Skeletal muscle tissue (tissue), 3 donors: ENCODE measurements at regions not wholly inside any gene's neighbourhood (a gene's known extent, or its start where the extent isn't known, plus 50 kb on each side); places are given as distances from the start of the nearest gene placed in this dataset.
"Not testable (repeated sequence)": the region's sequence is repeated elsewhere in the genome, so short reads cannot be mapped to it uniquely, and the experiment has no call there.

Source experiments
- H3K27ac ChIP-seq: one replicate; pipeline ENCODE4 v1.7.0; 2013; ENCODE audit warnings: mild to moderate bottlenecking, low read depth, low read length, inconsistent platforms
- H3K27me3 ChIP-seq, 3 donors: one replicate each; pipeline ENCODE4 v1.7.0; 2013; ENCODE audit warnings: low read length in 3 of 3; ENCODE audit not compliant: control insufficient read depth in 3 of 3, insufficient read depth in 3 of 3
- H3K36me3 ChIP-seq, 3 donors: one replicate each; pipeline ENCODE4 v1.7.0; 2013; ENCODE audit warnings: low read length in 3 of 3; ENCODE audit not compliant: control insufficient read depth in 3 of 3, insufficient read depth in 3 of 3
- H3K4me1 ChIP-seq, 3 donors: one replicate each; pipeline ENCODE4 v1.7.0; 2013; ENCODE audit warnings: low read length in 3 of 3, mild to moderate bottlenecking in 3 of 3; ENCODE audit not compliant: control insufficient read depth in 3 of 3, insufficient read depth in 3 of 3
- H3K4me3 ChIP-seq, 3 donors: one replicate each; pipeline ENCODE4 v1.7.0; 2013; ENCODE audit warnings: low read length in 3 of 3
- H3K9ac ChIP-seq, 3 donors: one replicate each; pipeline ENCODE4 v1.7.0; 2013; ENCODE audit warnings: low read length in 3 of 3, mild to moderate bottlenecking in 3 of 3, moderate library complexity in 2 of 3, low read depth in 1 of 3
- H3K9me3 ChIP-seq, 3 donors: one replicate each; pipeline ENCODE4 v1.7.0; 2013; ENCODE audit warnings: low read length in 3 of 3; ENCODE audit not compliant: control insufficient read depth in 3 of 3
- donor health status: Osteomylitis.

DNA sequence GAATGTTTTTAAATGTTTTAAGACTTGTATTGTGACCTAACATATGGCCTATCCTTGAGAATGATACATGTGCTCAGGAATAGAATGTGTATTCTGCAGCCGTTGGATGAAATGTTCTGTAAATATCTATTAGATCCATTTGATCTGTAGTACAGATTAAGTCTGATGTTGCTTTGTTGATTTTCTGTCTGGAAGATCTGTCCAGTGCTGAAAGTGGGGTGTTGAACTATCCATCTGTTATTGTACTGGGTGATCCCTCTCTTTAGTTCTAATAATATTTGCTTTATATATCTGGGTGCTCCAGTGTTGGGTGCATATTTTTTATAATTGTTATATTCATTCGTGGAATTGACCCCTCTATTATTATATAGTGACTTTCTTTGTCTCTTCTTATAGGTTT lies 248.3 kb downstream of the ADCYAP1 start:
- not testable (repeated sequence) for H3K9me3 ChIP-seq, H3K27ac ChIP-seq, H3K36me3 ChIP-seq, H3K4me1 ChIP-seq, H3K27me3 ChIP-seq, H3K9ac ChIP-seq, H3K4me3 ChIP-seq

GRCh38 chr18:1173593-1173992 lies 268.9 kb downstream of the ADCYAP1 start:
- Histone ChIP-seq H3K27ac (no peak overlapping the region), H3K4me1 (no peaks in the 10 kb centered on the region)

GRCh38 chr18:1177232-1177631 lies 272.6 kb downstream of the ADCYAP1 start:
- H3K27ac ChIP-seq: no peak overlapping the region
- H3K9me3 ChIP-seq: no peaks in the 10 kb centered on the region
- H3K9ac ChIP-seq: no peak overlapping the region
- no peaks in the 10 kb centered on the region for H3K36me3 ChIP-seq
- H3K4me3 ChIP-seq: no peak overlapping the region
- no peaks in the 10 kb centered on the region for H3K27me3 ChIP-seq
- H3K4me1 ChIP-seq: no peaks in the 10 kb centered on the region

More at GRCh38 chr18:1173593-1173992, 268.9 kb downstream of the ADCYAP1 start:
- Histone ChIP-seq H3K27me3 (no peaks in the 10 kb centered on the region), H3K9ac (no peak overlapping the region), H3K4me3 (no peak overlapping the region), H3K36me3 (no peaks in the 10 kb centered on the region), H3K9me3 (peaks cover 0 to 1% (median 0%) of the 10 kb centered on the region in 3 donors)

GRCh38 chr18:1191341-1191740 lies 286.7 kb downstream of the ADCYAP1 start:
- Histone ChIP-seq H3K4me1 (no peaks in the 10 kb centered on the region), H3K27me3 (no peaks in the 10 kb centered on the region), H3K9ac (no peak overlapping the region), H3K4me3 (no peak overlapping the region), H3K36me3 (no peaks in the 10 kb centered on the region), H3K9me3 (peaks cover 0 to 1% (median 0%) of the 10 kb centered on the region in 3 donors), H3K27ac (no peak overlapping the region)

DNA sequence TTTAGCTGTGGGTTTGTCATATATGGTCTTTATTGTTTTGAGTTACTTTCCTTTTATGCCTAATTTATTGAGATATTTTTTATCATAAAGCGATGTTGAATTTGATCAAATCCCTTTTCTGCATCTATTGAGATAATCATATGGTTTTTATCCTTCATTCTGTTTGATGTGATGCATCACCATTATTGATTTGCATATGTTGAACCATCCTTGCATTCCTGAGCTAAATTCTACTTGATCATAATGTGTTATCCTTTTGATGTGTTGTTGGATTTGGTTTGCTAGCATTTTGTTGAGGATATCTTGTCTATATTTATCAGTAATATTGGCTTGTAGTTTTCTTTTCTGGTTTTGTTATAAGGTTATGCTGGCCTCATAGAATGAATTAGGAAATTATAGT lies 308.5 kb downstream of the ADCYAP1 start:
- Histone ChIP-seq H3K4me1 (no peaks in the 10 kb centered on the region), H3K4me3 (no peak overlapping the region), H3K36me3 (no peaks in the 10 kb centered on the region), H3K27ac (no peak overlapping the region), H3K9ac (no peak overlapping the region), H3K9me3 (peaks cover 0 to 2% (median 0%) of the 10 kb centered on the region in 3 donors), H3K27me3 (no peaks in the 10 kb centered on the region)

DNA sequence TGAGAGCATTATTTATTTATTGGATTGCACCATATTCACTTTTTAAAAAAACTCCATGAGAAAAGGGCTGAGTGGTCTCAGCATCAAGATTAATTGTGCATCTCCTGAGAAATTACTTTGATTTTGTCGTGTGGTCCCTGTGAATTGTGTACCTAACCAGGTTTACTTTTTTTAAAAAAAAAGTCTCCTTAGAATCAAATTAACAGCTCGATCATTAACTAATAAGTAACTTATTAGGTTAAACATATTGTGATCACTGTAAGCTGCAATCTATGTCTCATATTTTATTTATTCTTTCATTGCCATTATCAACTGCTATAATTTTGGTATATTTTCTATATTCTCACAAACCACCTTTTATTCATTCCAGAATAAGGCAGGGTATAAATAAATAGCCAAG lies 318.2 kb downstream of the ADCYAP1 start:
- Histone ChIP-seq H3K4me3 (no peak overlapping the region), H3K27ac (no peak overlapping the region), H3K9me3 (no peaks in the 10 kb centered on the region), H3K36me3 (no peaks in the 10 kb centered on the region), H3K27me3 (no peaks in the 10 kb centered on the region), H3K9ac (no peak overlapping the region), H3K4me1 (no peaks in the 10 kb centered on the region)

GRCh38 chr18:1227025-1227424 lies 322.4 kb downstream of the ADCYAP1 start:
- H3K4me1 ChIP-seq: no peaks in the 10 kb centered on the region
- no peaks in the 10 kb centered on the region for H3K36me3 ChIP-seq
- H3K9me3 ChIP-seq: no peaks in the 10 kb centered on the region
- H3K9ac ChIP-seq: no peak overlapping the region
- no peak overlapping the region for H3K27ac ChIP-seq
- no peak overlapping the region for H3K4me3 ChIP-seq
- no peaks in the 10 kb centered on the region for H3K27me3 ChIP-seq

GRCh38 chr18:1229634-1230033 lies 325.0 kb downstream of the ADCYAP1 start:
- Histone ChIP-seq H3K36me3 (no peaks in the 10 kb centered on the region), H3K27ac (no peak overlapping the region), H3K9me3 (peaks cover 0 to 3% (median 0%) of the 10 kb centered on the region in 3 donors), H3K27me3 (no peaks in the 10 kb centered on the region), H3K9ac (no peak overlapping the region), H3K4me1 (no peaks in the 10 kb centered on the region), H3K4me3 (no peak overlapping the region)

DNA sequence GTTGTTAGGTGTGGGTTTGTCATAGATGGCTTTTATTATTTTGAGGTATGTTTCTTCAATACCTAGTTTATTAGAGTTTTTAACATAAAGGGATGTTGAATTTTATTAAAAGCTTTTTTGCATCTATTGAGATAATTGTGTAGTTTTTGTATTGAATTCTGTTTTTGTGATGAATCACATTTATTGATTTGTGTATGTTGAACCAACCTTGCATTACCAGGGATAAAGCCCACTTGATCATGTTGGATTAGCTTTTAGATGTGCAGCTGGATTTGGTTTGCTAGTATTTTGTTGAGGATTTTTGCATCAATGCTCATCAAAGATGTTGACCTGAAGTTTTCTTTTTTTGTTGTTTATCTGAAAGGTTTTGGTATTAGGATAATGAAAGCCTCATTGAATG lies 328.2 kb downstream of the ADCYAP1 start:
- H3K9me3 ChIP-seq: peaks cover 0 to 3% (median 2%) of the 10 kb centered on the region in 3 donors
- no peak overlapping the region for H3K4me3 ChIP-seq
- no peaks in the 10 kb centered on the region for H3K27me3 ChIP-seq
- no peak overlapping the region for H3K9ac ChIP-seq
- H3K36me3 ChIP-seq: no peaks in the 10 kb centered on the region
- H3K4me1 ChIP-seq: no peaks in the 10 kb centered on the region
- H3K27ac ChIP-seq: no peak overlapping the region

DNA sequence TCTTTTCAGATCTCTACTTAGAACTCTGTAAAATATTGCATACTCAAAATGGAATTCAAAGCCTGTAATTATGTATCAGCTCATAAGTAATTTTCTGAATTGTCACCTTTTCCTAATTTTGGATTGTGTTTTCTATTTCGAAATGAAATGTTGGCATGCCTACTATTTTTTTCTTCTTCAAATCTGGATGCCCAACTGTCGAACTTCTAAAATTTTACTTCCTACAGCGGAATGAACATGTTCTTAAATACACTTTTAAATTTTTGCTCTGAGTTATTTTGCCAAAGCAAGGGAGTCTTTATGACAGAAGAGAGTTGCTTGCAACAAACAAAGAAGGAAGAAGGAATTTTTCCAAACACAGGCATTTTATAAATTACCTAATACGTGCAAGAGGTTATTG lies 336.0 kb downstream of the ADCYAP1 start:
- Histone ChIP-seq H3K4me3 (no peak overlapping the region), H3K36me3 (no peaks in the 10 kb centered on the region), H3K9ac (no peak overlapping the region), H3K9me3 (no peaks in the 10 kb centered on the region), H3K27ac (no peak overlapping the region), H3K27me3 (no peaks in the 10 kb centered on the region), H3K4me1 (no peaks in the 10 kb centered on the region)
